ENCODE measurements at regions not wholly inside any gene's neighbourhood (a gene's known extent, or its start where the extent isn't known, plus 50 kb on each side); places are given as distances from the start of the nearest gene placed in this dataset.
"Not testable (repeated sequence)": the region's sequence is repeated elsewhere in the genome, so short reads cannot be mapped to it uniquely, and the experiment has no call there.

DNA sequence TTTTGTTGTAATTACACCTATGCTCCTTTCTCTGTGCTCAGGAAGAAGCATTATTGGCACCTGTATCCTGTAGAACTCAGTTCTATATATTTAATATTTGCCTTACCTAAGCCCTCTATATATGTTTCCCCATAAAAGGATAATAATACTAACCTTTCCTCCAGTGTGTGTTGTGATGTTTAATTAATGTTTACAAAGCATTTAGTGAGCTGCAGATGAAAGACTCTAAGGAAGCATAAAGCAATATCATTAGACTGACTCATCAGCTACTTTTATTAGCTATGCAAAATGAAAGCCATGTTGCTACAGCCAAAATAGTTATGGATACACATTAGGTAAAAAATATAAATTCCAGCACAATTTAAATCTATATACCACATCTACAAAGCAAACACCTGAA lies 93.6 kb upstream of the PTPN13 start:
- no peak overlapping the region for H3K4me3 ChIP-seq (ENCODE audit: low read depth, low read length)
- in situ Hi-C loops (cut with HindIII; ENCODE audit: low sequenced_read_pairs), result no loop called here
- TF ChIP-seq CTCF (IDR thresholded peaks at IDR 0.05; ENCODE audit: low read depth, low read length), result no peak
- no peak for DNase-seq (ENCODE audit: low read depth, low spot score)

GRCh38 chr4:86502081-86502480 lies 92.0 kb upstream of the PTPN13 start:
- TF ChIP-seq CTCF (IDR thresholded peaks at IDR 0.05; ENCODE audit: low read depth, low read length), result no peak
- in situ Hi-C loops (cut with HindIII; ENCODE audit: low sequenced_read_pairs), result no loop called here
- DNase-seq (ENCODE audit: low read depth, low spot score), result no peak
- H3K4me3 ChIP-seq (ENCODE audit: low read depth, low read length), result no peak overlapping the region

GRCh38 chr4:86506591-86506990 lies 87.5 kb upstream of the PTPN13 start:
- H3K4me3 ChIP-seq (ENCODE audit: low read depth, low read length), result no peak overlapping the region
- TF ChIP-seq CTCF (IDR thresholded peaks at IDR 0.05; ENCODE audit: low read depth, low read length), result no peak
- in situ Hi-C loops (cut with HindIII; ENCODE audit: low sequenced_read_pairs), result no loop called here
- no peak for DNase-seq (ENCODE audit: low read depth, low spot score)

GRCh38 chr4:86508436-86508835 lies 85.7 kb upstream of the PTPN13 start:
- TF ChIP-seq CTCF (IDR thresholded peaks at IDR 0.05; ENCODE audit: low read depth, low read length), result no peak
- no peak overlapping the region for H3K4me3 ChIP-seq (ENCODE audit: low read depth, low read length)
- peak; percentile 66 for DNase-seq (ENCODE audit: low read depth, low spot score)
- in situ Hi-C loops (cut with HindIII; ENCODE audit: low sequenced_read_pairs), result no loop called here

DNA sequence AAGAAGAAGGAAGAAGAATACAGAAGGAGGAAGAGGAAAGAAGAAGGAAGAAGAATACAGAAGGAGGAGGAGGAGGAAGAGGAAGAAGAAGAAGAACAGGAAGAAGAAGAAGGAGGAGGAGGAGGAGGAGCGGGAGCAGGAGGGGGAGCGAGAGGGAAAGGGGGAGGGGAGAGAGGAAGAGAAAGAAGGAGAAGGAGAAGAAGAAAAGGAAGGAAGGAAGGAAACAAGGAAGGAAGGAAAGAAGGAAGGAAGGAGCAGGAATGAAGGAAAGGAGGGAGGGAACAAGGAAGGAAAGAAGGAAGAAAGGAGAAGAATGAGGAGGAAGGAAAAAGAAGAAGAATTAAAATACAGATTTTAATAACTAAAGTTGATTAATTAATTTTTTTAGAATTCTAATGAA lies 82.5 kb upstream of the PTPN13 start:
- DNase-seq (ENCODE audit: low read depth, low spot score), result no peak
- in situ Hi-C loops (cut with HindIII; ENCODE audit: low sequenced_read_pairs), result no loop called here
- TF ChIP-seq CTCF (IDR thresholded peaks at IDR 0.05; ENCODE audit: low read depth, low read length), result no peak
- no peak overlapping the region for H3K4me3 ChIP-seq (ENCODE audit: low read depth, low read length)

- in situ Hi-C loops (cut with HindIII; ENCODE audit: low sequenced_read_pairs), result no loop called here
- TF ChIP-seq CTCF (IDR thresholded peaks at IDR 0.05; ENCODE audit: low read depth, low read length), result no peak
- H3K4me3 ChIP-seq (ENCODE audit: low read depth, low read length), result no peak overlapping the region
- no peak for DNase-seq (ENCODE audit: low read depth, low spot score)
Observed at GRCh38 chr4:86512631-86513030, 81.5 kb upstream of the PTPN13 start.

- DNase-seq (ENCODE audit: low read depth, low spot score); H3K4me3 ChIP-seq (ENCODE audit: low read depth, low read length); in situ Hi-C loops (cut with HindIII; ENCODE audit: low sequenced_read_pairs): not testable (repeated sequence)
Observed at GRCh38 chr4:86515963-86516362, 78.2 kb upstream of the PTPN13 start.

Measured in astrocyte of the spinal cord (primary cell).